PC-3 (cell line): ENCODE measurements at regions not wholly inside any gene's neighbourhood (a gene's known extent, or its start where the extent isn't known, plus 50 kb on each side); places are given as distances from the start of the nearest gene placed in this dataset.
"Not testable (repeated sequence)": the region's sequence is repeated elsewhere in the genome, so short reads cannot be mapped to it uniquely, and the experiment has no call there.

Experiments
- ATAC-seq: fragments of 200-7000 bp; cut with Tn5 transposase; 2 replicates; pipeline ENCODE4 v1.9.1; 2020; ENCODE audit warnings: mild to moderate bottlenecking, moderate library complexity
- BruUV-seq: library from RNA; stranded (reverse); fragments of 400-500 nt; replicated peaks from 2 replicates; lab custom pipeline; 2021; lab: Mats Ljungman, UMichigan
- CTCF ChIA-PET: fragments of 300-600 bp; sonication (Branson Sonifier 250); formaldehyde crosslinking; loops from one replicate; lab custom pipeline; 2022; ENCODE audit warnings: antibody characterized with exemption; lab: Charles Lee
- POLR2A ChIA-PET: fragments of 300-600 bp; sonication (Branson Sonifier 250); formaldehyde crosslinking; loops from one replicate; lab custom pipeline; 2022; ENCODE audit warnings: antibody characterized with exemption; ENCODE audit not compliant: unreplicated experiment; lab: Charles Lee
- DNase-seq: peaks from one replicate; pipeline ENCODE4 v3.0.0-alpha.2; 2015
- H2AFZ ChIP-seq: fragments of 300-600 bp; sonication (generic); 2 replicates; pipeline ENCODE4 v1.6.0; 2016; ENCODE audit warnings: antibody characterized with exemption, low read length
- H3F3A ChIP-seq: fragments of 300-600 bp; sonication (generic); one replicate; pipeline ENCODE4 v1.6.0; 2017; ENCODE audit warnings: antibody characterized with exemption, low read length, control low read depth, mild to moderate bottlenecking; ENCODE audit not compliant: unreplicated experiment
- H3K27ac ChIP-seq: fragments of 300-600 bp; sonication (generic); 2 replicates; pipeline ENCODE4 v1.5.1; 2016; ENCODE audit warnings: mild to moderate bottlenecking, low read length
- H3K27me3 ChIP-seq: fragments of 300-600 bp; sonication (generic); 2 replicates; pipeline ENCODE4 v1.6.1; 2016; ENCODE audit warnings: low read length, mixed read lengths
- H3K36me3 ChIP-seq: fragments of 300-600 bp; sonication (generic); 2 replicates; pipeline ENCODE4 v1.6.1; 2016; ENCODE audit warnings: low read depth, mixed run types, low read length, mixed read lengths
- H3K4me1 ChIP-seq: fragments of 300-600 bp; sonication (generic); 2 replicates; pipeline ENCODE4 v1.5.1; 2016; ENCODE audit warnings: low read length; ENCODE audit not compliant: insufficient read depth
- H3K4me2 ChIP-seq: fragments of 300-600 bp; sonication (generic); 2 replicates; pipeline ENCODE4 v1.6.0; 2016; ENCODE audit warnings: low read length
- H3K4me3 ChIP-seq: fragments of 300-600 bp; sonication (generic); 2 replicates; pipeline ENCODE4 v1.5.1; 2016; ENCODE audit warnings: mild to moderate bottlenecking, low read length, mixed read lengths
- H3K79me2 ChIP-seq: fragments of 300-600 bp; sonication (generic); 2 replicates; pipeline ENCODE4 v1.6.1; 2017; ENCODE audit warnings: low read length, mixed read lengths
- H3K9ac ChIP-seq: fragments of 300-600 bp; sonication (generic); 2 replicates; pipeline ENCODE4 v1.6.0; 2016; ENCODE audit warnings: mild to moderate bottlenecking, low read length
- H3K9me2 ChIP-seq: fragments of 300-600 bp; sonication (generic); replicated peaks from 2 replicates; pipeline ENCODE4 v1.6.1; 2016; ENCODE audit warnings: mixed run types, low read length, mixed read lengths
- H3K9me3 ChIP-seq: fragments of 300-600 bp; sonication (generic); 2 replicates; pipeline ENCODE4 v1.6.1; 2016; ENCODE audit warnings: low read length, mixed read lengths
- H4K20me1 ChIP-seq: fragments of 300-600 bp; sonication (generic); 2 replicates; pipeline ENCODE4 v1.6.1; 2016; ENCODE audit warnings: low read length, mixed read lengths
- EZH2 ChIP-seq: fragments of 300-600 bp; sonication (generic); IDR thresholded peaks from one replicate; pipeline ENCODE4 v1.6.1; 2017; ENCODE audit warnings: antibody characterized with exemption, mild to moderate bottlenecking, low read length; ENCODE audit not compliant: unreplicated experiment
- EZH2phosphoT487 ChIP-seq: fragments of 300-600 bp; sonication (generic); IDR thresholded peaks from 2 replicates; pipeline ENCODE4 v1.6.1; 2018; ENCODE audit warnings: mild to moderate bottlenecking, antibody characterized with exemption, low read length, borderline replicate concordance
- intact Hi-C: fragments of 100-400 bp; cut with micrococcal nuclease; formaldehyde crosslinking; loops from 2 replicates; pipeline ENCODE4 v1.9.0; 2023
- TF ChIP-seq, protein P1 (sequence below): fragments of 300-600 bp; sonication (generic); conservative IDR thresholded peaks from 2 replicates; pipeline ENCODE4 v1.5.1; 2017; ENCODE audit warnings: antibody characterized with exemption, low read depth, mild to moderate bottlenecking, low read length

DNA sequence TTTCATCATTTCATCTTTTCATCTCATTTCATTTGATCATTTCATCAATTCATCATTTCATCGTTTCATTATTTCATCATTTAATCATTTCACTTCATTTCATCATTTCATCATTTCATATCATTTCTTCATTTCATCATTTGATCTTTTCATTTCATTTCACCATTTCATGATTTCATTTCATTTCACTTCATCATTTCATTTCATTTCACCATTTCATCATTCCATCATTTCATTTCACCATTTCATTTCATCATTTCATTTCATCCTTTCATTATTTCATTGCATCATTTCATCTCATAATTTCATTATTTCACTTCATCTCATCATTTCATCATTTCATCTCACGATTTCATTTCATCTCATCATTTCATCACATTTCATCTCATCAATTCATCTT is 127.8 kb downstream of the ANKRD30BL start:
- Histone ChIP-seq H3K27ac (no peak overlapping the region), H3K9me2 (no peaks in the 10 kb centered on the region), H3F3A (no peaks in the 10 kb centered on the region), H3K36me3 (no peaks in the 10 kb centered on the region), H2AFZ (no peak overlapping the region), H3K79me2 (no peaks in the 10 kb centered on the region), H3K9me3 (no peaks in the 10 kb centered on the region), H3K4me3 (no peak overlapping the region), H3K4me2 (no peak overlapping the region), H3K27me3 (peaks cover 34% of the 10 kb centered on the region), H3K9ac (no peak overlapping the region), H4K20me1 (no peaks in the 10 kb centered on the region), H3K4me1 (no peaks in the 10 kb centered on the region)
- ATAC-seq (no peak), DNase-seq (no peak)
- intact Hi-C loops, result no loop called here
- ChIA-PET CTCF (no interaction called here), POLR2A (no interaction called here)
- TF ChIP-seq EZH2 (no peak), EZH2phosphoT487 (no peak)
- TF ChIP-seq, protein P1, sequence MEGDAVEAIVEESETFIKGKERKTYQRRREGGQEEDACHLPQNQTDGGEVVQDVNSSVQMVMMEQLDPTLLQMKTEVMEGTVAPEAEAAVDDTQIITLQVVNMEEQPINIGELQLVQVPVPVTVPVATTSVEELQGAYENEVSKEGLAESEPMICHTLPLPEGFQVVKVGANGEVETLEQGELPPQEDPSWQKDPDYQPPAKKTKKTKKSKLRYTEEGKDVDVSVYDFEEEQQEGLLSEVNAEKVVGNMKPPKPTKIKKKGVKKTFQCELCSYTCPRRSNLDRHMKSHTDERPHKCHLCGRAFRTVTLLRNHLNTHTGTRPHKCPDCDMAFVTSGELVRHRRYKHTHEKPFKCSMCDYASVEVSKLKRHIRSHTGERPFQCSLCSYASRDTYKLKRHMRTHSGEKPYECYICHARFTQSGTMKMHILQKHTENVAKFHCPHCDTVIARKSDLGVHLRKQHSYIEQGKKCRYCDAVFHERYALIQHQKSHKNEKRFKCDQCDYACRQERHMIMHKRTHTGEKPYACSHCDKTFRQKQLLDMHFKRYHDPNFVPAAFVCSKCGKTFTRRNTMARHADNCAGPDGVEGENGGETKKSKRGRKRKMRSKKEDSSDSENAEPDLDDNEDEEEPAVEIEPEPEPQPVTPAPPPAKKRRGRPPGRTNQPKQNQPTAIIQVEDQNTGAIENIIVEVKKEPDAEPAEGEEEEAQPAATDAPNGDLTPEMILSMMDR, result no peak
- BruUV-seq, result no TSS peak

- no peaks in the 10 kb centered on the region for H3K4me1 ChIP-seq
- H3K36me3 ChIP-seq, result no peaks in the 10 kb centered on the region
- no peak overlapping the region for H3K9ac ChIP-seq
- ChIA-PET POLR2A (no interaction called here), CTCF (no interaction called here)
- TF ChIP-seq, protein P1, result no peak
- intact Hi-C loops, result no loop called here
- no peaks in the 10 kb centered on the region for H3K9me3 ChIP-seq
- H3K27ac ChIP-seq, result no peak overlapping the region
- no peak overlapping the region for H2AFZ ChIP-seq
- no peaks in the 10 kb centered on the region for H3K79me2 ChIP-seq
- BruUV-seq, result no TSS peak
- ATAC-seq (no peak), DNase-seq (no peak)
- peaks cover 28% of the 10 kb centered on the region for H3K27me3 ChIP-seq
- H3K9me2 ChIP-seq, result no peaks in the 10 kb centered on the region
- H3K4me3 ChIP-seq, result no peak overlapping the region
- no peaks in the 10 kb centered on the region for H3F3A ChIP-seq
- H4K20me1 ChIP-seq, result no peaks in the 10 kb centered on the region
- no peak overlapping the region for H3K4me2 ChIP-seq
These were observed 128.4 kb downstream of the ANKRD30BL start for GRCh38 chr2:132033365-132033764.

- POLR2A ChIA-PET, H3K79me2 ChIP-seq, H4K20me1 ChIP-seq, H3K9me3 ChIP-seq, H3K9ac ChIP-seq, H3K4me2 ChIP-seq, DNase-seq, intact Hi-C loops, CTCF ChIA-PET, H3K27ac ChIP-seq, H3K36me3 ChIP-seq, H3K9me2 ChIP-seq, H3K4me3 ChIP-seq, ATAC-seq, BruUV-seq, H3F3A ChIP-seq, H3K4me1 ChIP-seq, H2AFZ ChIP-seq: not testable (repeated sequence)
- H3K27me3 ChIP-seq, result peaks cover 23% of the 10 kb centered on the region
These were observed 149.7 kb downstream of the ANKRD30BL start for GRCh38 chr2:132012046-132012445.
